NCI-H2171 treated with DMSO at 0.1 percent for 48 hours (cell line): ENCODE measurements at regions not wholly inside any gene's neighbourhood (a gene's known extent, or its start where the extent isn't known, plus 50 kb on each side); places are given as distances from the start of the nearest gene placed in this dataset.
"Not testable (repeated sequence)": the region's sequence is repeated elsewhere in the genome, so short reads cannot be mapped to it uniquely, and the experiment has no call there.

Experiments used
- DNase-seq: peaks from one replicate; lab custom pipeline; 2025; lab: John Stamatoyannopoulos, UW

DNA sequence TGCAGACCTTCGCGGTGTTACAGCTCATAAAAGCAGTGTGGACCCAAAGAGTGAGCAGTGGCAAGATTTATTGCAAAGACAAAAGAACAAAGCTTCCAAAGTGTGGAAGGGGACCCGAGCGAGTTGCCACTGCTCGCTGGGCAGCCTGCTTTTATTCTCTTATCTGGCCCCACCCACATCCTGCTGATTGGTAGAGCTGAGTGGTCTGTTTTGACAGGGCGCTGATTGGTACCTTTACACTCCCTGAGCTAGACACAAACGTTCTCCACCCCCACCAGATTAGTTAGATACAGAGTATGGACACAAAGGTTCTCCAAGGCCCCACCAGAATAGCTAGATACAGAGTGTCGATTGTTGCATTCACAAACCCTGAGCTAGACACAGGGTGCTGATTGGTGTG is 156.2 kb upstream of the GIMD1 start:
- DNase-seq = not testable (repeated sequence)

DNA sequence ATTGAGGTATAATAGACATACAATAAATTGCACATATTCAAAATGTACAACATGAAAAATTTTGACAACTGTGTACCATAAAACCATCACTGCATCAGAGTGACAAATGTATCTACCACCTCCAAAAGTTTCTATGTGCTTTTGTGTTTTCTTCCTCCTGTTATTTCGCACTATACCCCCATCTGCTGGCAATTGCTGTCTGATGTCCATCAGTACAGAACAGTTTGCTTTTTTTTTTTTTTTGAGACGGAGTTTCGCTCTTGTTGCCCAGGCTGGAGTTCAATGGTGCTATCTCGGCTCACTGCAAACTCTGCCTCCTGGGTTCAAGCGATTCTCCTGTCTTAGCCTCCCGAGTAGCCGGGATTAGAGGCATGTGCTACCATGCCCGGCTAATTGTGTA is 154.3 kb upstream of the GIMD1 start:
- no peak for DNase-seq

DNA sequence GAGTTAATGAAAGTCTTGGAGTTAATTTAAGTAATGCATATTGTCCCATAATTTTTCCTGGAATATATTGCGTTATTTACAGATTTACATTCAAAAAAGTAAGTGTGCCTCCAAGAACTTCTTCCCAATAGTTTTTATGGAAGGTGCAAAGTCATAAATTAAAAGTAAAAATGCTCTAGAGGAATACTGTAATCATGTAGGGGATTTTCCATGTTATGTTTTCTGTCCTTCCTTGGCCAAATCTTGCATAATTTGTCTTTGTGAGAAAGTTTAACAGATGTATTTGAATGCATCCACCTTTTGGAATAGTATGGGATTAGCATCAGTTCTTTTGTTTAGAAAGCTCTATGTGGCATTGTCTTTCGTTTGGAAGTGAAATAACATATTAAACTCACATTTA is 144.1 kb upstream of the GIMD1 start:
- DNase-seq = no peak

DNA sequence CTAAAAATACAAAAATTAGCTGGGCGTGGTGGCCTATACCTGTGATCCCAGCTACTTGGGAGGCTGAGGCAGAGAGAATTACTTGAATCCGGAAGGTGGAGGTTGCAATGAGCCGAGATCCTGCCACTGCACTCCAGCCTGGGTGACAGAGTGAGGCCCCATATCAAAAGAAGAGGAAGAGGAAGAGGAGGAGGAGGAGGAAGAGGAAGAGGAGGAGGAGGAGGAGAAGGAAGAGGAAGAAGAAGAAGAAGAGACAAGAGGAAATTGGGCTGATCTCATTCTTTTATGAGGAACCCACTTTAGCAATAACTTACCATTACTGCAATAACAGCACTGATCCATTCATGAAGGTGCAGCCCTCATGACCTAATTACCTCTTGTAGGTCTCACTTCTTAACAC is 138.9 kb upstream of the GIMD1 start:
- no peak for DNase-seq

DNA sequence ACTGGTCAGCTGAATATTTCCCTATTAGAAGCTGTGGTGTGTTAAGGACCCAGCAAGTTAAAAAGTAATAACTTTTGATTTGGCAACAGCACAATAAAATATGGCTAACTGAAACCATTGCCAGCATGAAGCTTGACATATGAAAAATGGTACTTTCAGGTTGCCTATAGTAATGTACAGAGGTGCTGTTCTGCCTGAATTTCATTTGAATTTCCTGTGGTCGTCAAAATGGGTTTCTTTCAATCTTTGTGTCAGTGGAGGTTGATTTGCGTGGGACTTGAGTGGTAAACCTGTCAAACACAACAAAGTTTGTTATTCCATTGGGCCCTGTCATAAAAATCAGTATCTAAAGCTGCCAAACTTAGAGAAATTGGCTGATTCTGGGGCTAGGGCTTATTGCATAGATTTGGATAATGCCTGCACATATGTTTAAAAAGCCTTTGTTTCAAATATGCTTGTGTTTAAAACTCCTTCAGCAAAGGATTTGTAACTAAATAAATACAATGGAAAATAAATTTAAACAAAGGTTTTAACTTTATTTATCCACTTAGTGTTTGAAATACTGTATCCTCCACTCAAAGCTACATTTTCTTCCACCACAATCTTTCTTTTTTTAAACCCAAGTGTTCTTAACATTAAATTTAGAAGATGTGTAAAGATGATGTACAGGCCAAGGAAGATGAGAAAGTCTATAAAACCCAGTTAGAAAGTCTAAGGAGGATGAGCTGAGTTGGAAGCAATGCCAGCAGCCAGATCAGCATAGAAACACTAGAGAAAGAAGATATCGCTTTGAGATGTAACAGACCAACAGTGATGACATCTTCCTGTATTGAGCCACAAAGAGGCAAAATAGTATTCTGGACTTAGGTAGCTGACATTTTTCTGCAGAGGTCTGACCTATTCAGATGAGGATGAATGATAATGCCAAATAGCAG is 134.8 kb upstream of the GIMD1 start:
- DNase-seq = no peak

DNA sequence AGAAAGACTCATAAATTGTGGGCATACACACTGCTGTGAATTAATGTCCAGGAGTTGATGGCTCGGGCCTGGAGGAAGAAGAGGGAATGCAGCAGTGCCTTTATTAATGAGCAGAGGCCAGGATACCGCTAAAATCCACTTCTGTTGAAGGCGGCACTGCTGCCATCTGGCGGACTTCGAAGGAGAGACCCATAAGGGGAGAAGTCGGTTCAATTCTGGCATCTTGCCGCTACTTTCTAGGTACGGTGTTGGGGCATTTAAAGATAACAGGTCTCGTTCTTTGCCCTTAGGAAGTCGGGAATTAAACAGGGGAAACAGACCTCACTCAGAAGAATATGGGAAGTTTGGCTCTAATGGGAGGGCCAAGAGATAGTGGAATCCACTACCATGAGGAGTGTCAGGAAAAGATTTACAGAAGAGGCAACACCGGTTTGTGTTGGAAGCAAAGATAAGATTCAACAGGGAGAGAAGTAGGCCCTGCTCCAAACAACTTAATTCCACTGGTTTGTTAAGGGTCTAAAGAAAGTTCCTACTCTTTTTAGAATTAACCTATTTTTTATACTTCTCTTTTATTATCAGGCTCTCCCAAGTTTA is 133.6 kb upstream of the GIMD1 start:
- peak; percentile 5 for DNase-seq

DNA sequence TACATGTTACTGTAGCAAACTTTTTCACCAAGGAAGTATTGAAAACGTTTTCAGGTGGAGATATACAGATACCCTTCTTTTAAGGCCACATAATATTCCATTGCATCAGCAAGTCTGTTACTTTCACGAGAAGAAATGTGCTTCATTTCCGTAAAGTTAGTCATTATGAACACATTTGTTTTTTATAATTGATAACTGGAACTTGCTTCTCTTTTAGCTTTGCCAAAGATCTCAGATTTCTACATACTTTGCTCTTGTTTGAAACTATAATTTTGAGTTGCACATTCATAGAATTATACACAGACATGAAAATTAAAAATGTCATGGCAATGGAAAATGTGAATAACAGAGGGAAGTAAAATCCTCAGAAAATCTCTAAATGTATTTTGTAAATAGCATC is 128.7 kb upstream of the GIMD1 start:
- DNase-seq = no peak

DNA sequence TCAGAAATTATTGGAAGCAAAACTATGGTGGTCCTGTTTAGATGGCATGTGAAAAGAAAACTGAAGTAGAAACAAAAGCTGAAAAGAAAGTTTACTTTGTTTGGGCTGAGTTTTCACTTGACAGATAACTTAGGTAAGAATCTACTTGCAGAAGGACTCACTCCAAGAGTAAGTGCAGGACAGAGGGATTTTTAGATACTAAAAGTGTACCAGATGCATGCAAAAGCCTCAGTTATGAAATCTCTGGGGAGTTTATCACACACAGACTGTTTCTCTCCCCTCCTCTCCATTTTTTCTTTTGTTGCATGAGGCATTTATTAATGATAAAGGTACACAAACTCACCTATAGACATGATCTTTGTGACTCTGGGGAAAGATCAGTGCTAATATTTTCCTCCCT is 127.5 kb upstream of the GIMD1 start:
- DNase-seq = no peak

DNA sequence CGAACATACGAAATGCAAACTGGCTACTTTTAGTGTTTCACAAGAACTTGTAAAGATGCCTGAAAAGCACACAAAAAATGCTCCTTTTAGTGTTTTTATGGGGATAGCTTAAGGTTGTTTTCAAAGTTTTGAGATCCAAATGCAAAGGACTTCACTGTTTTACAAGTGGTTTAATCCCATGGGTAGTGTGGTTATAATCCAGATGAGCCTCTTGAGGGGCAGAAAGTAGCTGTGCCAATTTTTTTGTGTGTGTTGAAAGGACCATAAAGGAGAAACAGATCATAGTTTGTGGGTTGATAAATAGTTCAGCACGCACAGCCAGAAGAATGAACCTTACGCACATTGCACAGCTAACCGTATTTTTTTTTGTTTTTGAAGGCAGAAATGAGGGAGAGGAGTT is 126.9 kb upstream of the GIMD1 start:
- DNase-seq = no peak

DNA sequence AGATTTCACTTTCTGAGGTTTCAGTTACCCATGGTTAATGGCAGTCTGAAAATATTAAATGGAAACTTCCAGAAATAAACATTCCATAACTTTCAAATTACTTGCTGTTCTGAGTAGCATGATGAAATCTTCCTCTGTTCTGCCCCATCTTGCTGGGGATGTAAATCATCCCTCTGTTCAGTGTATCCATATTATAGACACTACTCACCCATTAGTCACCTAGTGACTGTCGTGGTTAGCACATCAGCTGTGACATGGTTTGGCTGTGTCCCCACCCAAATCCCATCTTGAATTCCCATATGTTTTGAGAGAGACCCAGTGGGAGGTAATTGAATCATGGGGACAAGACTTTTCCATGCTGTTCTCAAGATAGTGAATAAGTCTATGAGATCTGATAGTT is 125.5 kb upstream of the GIMD1 start:
- no peak for DNase-seq

DNA sequence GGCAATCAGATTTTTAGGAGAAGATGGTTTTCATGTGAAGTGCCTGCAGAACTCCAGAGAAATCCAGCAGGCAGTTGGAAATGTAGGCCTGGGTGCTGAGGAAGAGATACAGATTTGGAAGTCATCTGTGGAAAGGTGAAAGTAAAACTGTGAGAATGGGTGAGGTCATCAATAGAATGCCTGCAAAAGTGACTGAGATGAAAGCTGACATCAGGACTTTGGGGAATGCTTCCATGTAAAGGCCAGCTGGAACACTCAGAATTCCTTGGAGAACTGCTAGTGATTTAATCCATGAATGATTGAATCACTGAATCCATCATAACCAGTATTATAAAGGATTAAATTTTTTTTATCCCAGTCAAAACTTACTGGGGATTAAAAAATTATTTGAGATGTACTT is 124.5 kb upstream of the GIMD1 start:
- DNase-seq = no peak

DNA sequence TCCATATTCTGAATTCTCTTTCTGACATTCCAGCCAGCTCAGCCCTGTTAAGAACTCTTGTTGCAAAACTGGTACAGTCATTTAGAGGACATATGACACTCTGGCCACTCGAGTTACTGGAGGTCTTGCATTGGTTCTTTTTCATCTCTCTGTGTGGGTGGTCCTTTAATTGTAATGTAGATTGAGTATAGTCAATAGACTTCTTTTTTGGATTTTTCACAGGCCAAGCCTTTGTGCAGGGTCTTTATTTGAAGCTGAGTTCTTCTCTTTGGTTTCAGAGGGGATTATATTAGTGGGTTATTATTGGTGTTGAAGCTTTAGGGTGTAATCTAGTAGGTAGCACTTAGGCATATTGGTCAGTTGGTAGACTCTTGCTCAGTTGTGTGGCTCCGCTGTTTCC is 118.0 kb upstream of the GIMD1 start:
- DNase-seq = no peak

DNA sequence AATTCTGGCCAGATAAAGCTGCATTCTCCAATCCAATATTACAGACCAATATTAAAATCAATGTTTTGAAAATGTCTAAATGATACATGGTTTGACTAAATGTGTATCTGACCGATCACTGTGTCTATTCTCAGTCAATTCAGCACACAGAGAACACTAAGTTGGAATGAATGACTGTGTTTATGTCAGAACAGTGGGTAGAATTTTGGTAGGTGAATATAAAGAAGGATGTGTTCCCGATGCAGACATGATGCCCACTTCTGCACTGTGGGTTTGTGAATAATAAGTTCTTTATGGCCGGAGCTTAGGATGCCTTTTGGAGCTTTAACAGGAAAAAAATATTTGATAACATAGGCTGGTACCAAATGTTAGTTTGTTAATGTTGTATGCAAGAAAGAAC is 113.2 kb upstream of the GIMD1 start:
- DNase-seq = no peak

DNA sequence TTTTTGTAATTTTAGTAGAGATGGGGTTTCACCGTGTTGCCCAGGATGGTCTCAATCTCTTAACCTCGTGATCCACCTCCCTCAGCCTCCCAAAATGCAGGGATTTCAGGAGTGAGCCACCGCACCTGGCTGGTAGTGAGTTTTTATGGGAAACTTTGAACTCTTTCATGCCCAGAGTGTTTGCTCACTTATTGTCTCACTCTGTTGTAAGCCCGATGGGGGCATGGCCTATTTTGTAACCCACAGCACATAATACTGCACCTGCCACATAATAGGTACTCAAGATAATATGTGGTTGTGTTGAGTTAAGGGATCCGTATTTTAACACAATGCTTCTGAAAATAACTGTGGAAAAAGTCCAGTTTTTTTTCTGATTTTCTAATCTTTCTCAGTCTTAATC is 109.6 kb upstream of the GIMD1 start:
- DNase-seq = no peak

DNA sequence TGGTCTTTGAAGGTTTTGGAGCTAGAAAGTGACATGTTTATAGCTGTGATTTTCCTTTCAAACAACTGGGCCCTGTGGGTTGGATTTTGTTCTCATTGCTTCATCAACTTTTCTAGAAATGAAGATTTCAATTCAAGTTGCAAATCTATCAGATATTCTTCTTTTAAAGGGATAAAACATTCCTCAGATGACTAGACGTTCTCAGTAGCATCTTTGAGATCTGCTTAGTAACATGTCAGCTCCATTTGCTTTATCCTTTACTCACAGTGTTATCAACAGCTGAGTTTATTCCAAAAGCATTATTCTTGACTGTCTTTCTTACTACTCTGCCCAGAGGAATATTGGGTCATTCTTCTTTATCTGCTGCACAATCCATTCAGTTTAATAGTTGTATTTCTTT is 108.2 kb upstream of the GIMD1 start:
- DNase-seq = no peak

DNA sequence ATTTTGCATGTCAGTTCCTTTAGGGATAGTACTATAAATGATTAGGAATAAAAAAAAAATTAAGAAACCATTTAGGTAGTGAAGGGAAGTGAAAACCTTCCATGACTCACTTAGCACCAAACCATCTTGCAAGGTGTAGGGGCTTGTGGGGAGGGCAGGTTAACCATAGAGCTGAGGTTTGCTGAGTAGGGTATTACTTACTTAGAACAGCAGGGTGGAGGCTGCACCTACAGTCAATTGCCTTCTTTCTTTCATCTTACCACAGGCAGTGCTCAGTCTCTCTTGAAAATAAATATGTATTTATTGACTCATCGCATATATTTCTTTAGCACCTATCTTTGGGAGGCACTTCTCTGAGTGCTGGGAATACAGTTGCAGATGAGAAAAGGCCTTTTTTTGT is 104.9 kb upstream of the GIMD1 start:
- no peak for DNase-seq

DNA sequence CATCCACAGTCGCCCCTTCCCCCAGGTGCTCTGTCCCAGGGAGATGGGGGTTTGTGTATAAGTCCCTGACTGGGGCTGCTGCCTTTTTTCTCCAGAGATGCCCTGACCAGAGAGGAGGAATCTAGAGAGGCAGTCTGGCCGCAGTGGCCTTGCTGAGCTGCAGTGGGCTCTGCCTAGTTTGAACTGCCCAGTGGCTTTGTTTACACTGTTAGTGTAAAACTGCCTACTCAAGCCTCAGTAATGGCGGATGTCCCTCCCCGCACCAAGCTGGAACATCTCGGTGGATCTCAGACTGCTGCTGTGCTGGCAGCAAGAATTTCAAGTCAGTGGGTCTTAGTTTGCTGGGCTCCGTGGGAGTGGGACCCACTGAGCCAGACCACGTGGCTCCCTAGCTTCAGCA is 102.6 kb upstream of the GIMD1 start:
- DNase-seq = no peak

DNA sequence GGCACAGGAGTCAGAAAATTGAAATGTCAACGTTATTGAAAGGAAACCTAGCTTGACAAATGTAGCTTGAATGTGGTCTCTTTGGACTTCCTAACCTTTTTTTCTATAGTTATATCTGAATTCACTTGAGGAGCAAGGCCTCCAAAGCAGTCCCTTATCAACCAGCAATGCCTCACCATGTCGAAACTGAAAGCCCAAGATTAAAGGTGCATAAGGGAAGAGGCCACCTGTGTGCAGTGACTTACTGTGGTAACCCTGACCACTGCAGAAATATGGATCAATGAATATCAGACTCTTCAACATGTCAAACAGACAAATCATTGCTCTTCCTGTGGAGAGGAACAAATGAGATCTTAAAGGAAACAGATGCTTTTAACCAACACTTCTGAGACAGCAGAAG is 95.0 kb upstream of the GIMD1 start:
- no peak for DNase-seq

DNA sequence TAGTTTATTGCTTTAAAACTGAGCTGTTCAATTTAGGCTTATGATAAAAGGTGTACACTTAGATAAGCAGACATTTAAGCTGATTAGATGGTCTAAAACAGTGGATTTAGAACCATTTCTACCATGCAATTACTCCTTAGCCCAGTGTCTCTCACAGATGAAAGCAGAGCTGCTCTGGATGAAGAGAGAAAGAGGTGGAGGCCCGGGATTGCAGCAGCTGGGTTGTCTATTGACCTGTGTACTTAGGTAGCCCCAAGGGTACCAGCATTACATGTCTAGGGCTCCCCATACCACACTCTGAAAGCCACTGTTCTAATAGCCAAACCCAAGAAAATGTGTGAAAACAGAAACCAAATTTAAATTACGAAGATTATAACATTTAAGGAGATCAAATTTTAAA is 86.0 kb upstream of the GIMD1 start:
- no peak for DNase-seq

DNA sequence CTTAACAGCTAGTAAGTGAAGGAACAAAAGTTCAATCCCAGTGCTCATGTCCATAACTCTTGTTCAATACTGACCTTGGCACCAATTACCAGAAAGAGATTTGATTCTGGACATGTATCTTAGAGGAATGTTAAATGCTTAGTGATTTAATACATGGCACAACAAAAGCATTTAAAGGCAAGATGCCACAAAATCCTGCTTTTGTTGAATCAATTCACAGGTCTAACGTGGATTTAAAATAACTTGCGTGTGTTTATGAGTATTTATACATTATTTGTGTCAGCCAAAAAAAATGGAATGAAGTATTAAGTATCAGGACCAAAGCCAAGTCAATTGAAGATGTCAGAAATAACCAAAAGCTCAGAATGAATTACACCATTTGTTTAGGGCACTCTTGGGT is 85.4 kb upstream of the GIMD1 start:
- no peak for DNase-seq

DNA sequence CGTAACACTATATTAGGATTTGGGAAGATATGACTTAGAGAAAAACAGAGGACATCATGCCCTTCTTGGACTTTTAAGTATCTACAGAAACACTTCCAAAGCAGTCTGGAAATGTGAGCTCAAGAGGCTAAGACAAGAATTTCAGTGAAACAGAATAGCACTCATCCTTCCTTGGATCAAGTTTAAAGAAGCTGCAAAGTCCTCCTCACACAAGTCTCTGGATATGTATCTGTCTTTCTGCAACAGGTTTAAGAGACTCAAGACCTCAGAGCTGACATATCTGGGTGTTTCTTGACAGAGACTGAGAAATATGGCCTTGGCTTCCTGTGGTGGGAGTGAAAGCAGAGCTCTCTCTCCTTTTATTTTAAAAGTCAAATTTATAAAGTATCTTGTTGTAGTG is 82.5 kb upstream of the GIMD1 start:
- no peak for DNase-seq

DNA sequence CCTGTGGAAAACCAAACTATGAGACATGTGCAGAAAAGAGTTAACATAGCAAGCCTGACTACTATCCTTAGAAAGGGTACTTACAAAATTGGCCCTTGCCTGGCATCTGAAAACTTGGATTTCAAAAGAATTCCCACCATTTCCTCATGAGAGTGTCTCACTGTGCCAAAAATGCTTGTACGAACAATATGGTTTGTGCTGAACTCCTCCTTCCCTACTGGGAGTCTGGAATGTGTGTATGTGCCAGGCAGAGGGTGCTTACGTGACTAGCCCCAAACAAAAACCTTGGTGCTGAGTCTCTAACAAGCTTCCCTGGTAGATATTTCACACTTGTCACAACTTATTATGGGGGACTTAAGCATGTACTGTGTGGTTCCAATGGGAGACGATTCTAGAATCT is 81.7 kb upstream of the GIMD1 start:
- DNase-seq = no peak

DNA sequence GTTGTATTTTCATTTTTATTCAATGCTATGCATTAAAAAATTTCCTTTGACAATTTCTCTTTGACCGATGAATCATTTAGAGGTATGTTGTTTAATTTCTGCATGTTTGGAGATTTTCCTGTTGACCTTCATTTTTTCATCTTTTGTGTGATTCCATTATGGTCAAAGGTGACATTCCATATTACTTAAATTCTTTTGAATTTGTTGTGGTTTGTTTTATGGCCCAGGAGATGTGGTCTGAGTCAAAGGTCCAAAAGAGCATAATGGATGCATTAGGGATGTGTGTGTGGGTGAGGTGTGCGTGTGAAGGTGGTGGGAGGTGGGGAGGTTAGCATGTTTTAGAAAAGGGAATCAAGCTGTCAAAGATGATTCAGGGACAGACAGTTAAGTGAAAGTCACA is 76.0 kb upstream of the GIMD1 start:
- DNase-seq = no peak

DNA sequence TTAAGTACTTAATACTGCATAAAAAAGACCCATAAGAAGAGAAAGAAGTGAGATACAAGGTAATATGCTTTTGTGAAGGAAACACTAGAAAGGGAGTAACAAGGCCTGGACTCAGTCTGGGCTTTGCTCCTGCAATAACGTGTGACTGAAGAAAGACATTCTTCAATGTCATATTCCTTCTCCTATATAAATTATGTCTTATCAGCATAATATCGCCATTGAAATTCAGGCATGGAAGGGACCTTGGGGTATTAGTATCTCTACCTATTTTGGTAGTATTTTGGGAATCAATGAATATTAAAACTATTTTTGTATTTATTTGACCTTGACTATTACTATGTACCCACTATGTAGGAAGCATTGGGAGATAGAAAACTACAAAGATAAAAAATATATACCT is 62.2 kb upstream of the GIMD1 start:
- DNase-seq = no peak
